ENCODE measurements at regions not wholly inside any gene's neighbourhood (a gene's known extent, or its start where the extent isn't known, plus 50 kb on each side); places are given as distances from the start of the nearest gene placed in this dataset.
"Not testable (repeated sequence)": the region's sequence is repeated elsewhere in the genome, so short reads cannot be mapped to it uniquely, and the experiment has no call there.

GRCh38 chr1:115454837-115455511 lies 116.9 kb upstream of the NGF start:
- DNase-seq (ENCODE audit: low read depth, low spot score): no peak

- no peak for DNase-seq (ENCODE audit: low read depth, low spot score)
Measured at GRCh38 chr1:115453666-115454065, 115.6 kb upstream of the NGF start.

GRCh38 chr1:115452600-115453329 lies 114.7 kb upstream of the NGF start:
- no peak for DNase-seq (ENCODE audit: low read depth, low spot score)

- DNase-seq (ENCODE audit: low read depth, low spot score): no peak
Measured at GRCh38 chr1:115450501-115451040, 112.5 kb upstream of the NGF start.

- DNase-seq (ENCODE audit: low read depth, low spot score): no peak
Measured at GRCh38 chr1:115448282-115449044, 110.4 kb upstream of the NGF start.

- DNase-seq (ENCODE audit: low read depth, low spot score): no peak
Measured at GRCh38 chr1:115447672-115448071, 109.6 kb upstream of the NGF start.

- DNase-seq (ENCODE audit: low read depth, low spot score): no peak
Measured at GRCh38 chr1:115445090-115445489, 107.0 kb upstream of the NGF start.

- DNase-seq (ENCODE audit: low read depth, low spot score): no peak
Measured at GRCh38 chr1:115440733-115441132, 102.7 kb upstream of the NGF start.

- not testable (repeated sequence) for DNase-seq (ENCODE audit: low read depth, low spot score)
Measured at GRCh38 chr1:115439520-115439919, 101.5 kb upstream of the NGF start.

GRCh38 chr1:115437196-115437595 lies 99.1 kb upstream of the NGF start:
- no peak for DNase-seq (ENCODE audit: low read depth, low spot score)

- DNase-seq (ENCODE audit: low read depth, low spot score): no peak
Measured at GRCh38 chr1:115436596-115436995, 98.5 kb upstream of the NGF start.

- DNase-seq (ENCODE audit: low read depth, low spot score): no peak
Measured at GRCh38 chr1:115433483-115433882, 95.4 kb upstream of the NGF start.

- no peak for DNase-seq (ENCODE audit: low read depth, low spot score)
Measured at GRCh38 chr1:115432061-115432460, 94.0 kb upstream of the NGF start.

- no peak for DNase-seq (ENCODE audit: low read depth, low spot score)
Measured at GRCh38 chr1:115430441-115431158, 92.6 kb upstream of the NGF start.

- no peak for DNase-seq (ENCODE audit: low read depth, low spot score)
Measured at GRCh38 chr1:115429884-115430283, 91.8 kb upstream of the NGF start.

GRCh38 chr1:115429241-115429640 lies 91.2 kb upstream of the NGF start:
- no peak for DNase-seq (ENCODE audit: low read depth, low spot score)

GRCh38 chr1:115428676-115429075 lies 90.6 kb upstream of the NGF start:
- no peak for DNase-seq (ENCODE audit: low read depth, low spot score)

- no peak for DNase-seq (ENCODE audit: low read depth, low spot score)
Measured at GRCh38 chr1:115428256-115428655, 90.2 kb upstream of the NGF start.

GRCh38 chr1:115426956-115427355 lies 88.9 kb upstream of the NGF start:
- no peak for DNase-seq (ENCODE audit: low read depth, low spot score)

GRCh38 chr1:115426231-115426771 lies 88.3 kb upstream of the NGF start:
- DNase-seq (ENCODE audit: low read depth, low spot score): peak; percentile 26

GRCh38 chr1:115425442-115425841 lies 87.4 kb upstream of the NGF start:
- DNase-seq (ENCODE audit: low read depth, low spot score): no peak
